GM23338 (cell line): ENCODE measurements at regions not wholly inside any gene's neighbourhood (a gene's known extent, or its start where the extent isn't known, plus 50 kb on each side); places are given as distances from the start of the nearest gene placed in this dataset.

Source experiments
- ATAC-seq: fragments of 200-7000 bp; cut with Tn5 transposase; 3 replicates; pipeline ENCODE4 v1.9.1; 2020
- DNase-seq: peaks from one replicate; pipeline ENCODE4 v3.0.0-alpha.2; 2015; ENCODE audit warnings: low spot score
- H2AFZ ChIP-seq: fragments of 200-600 bp; sonication (generic); 2 replicates; pipeline ENCODE4 v1.8.0; 2016; ENCODE audit warnings: antibody characterized with exemption, mild to moderate bottlenecking, moderate library complexity
- H3F3A ChIP-seq: fragments of 200-600 bp; sonication (generic); replicated peaks from 2 replicates; pipeline ENCODE4 v1.8.0; 2017; ENCODE audit warnings: antibody characterized with exemption, mixed run types, low read depth
- H3K27ac ChIP-seq: fragments of 200-600 bp; sonication (generic); 2 replicates; pipeline ENCODE4 v1.6.1; 2016; ENCODE audit warnings: low read depth
- H3K27me3 ChIP-seq: fragments of 200-600 bp; sonication (generic); 2 replicates; pipeline ENCODE4 v1.8.0; 2016; ENCODE audit warnings: mild to moderate bottlenecking, mixed run types, moderate library complexity; ENCODE audit not compliant: insufficient read depth
- H3K36me3 ChIP-seq: fragments of 200-600 bp; sonication (generic); 2 replicates; pipeline ENCODE4 v1.8.0; 2016; ENCODE audit warnings: mild to moderate bottlenecking; ENCODE audit not compliant: insufficient read depth
- H3K4me1 ChIP-seq: fragments of 200-600 bp; sonication (generic); 2 replicates; pipeline ENCODE4 v1.8.0; 2016; ENCODE audit warnings: mild to moderate bottlenecking, moderate library complexity; ENCODE audit not compliant: insufficient read depth
- H3K4me2 ChIP-seq: fragments of 200-600 bp; sonication (generic); 2 replicates; pipeline ENCODE4 v1.7.1; 2017; ENCODE audit warnings: mixed run types
- H3K4me3 ChIP-seq: fragments of 200-600 bp; sonication (generic); 2 replicates; pipeline ENCODE4 v1.6.1; 2016; ENCODE audit warnings: mixed run types
- H3K79me2 ChIP-seq: fragments of 200-600 bp; sonication (generic); replicated peaks from 2 replicates; pipeline ENCODE4 v1.8.0; 2017; ENCODE audit warnings: mild to moderate bottlenecking; ENCODE audit not compliant: insufficient read depth
- H3K9me2 ChIP-seq: fragments of 200-600 bp; sonication (generic); 2 replicates; pipeline ENCODE4 v1.8.0; 2017; ENCODE audit not compliant: insufficient read depth
- H4K20me1 ChIP-seq: fragments of 200-600 bp; sonication (generic); replicated peaks from 2 replicates; pipeline ENCODE4 v1.8.0; 2017; ENCODE audit warnings: mild to moderate bottlenecking; ENCODE audit not compliant: insufficient read depth
- H3K27ac Mint-ChIP-seq: 2 replicates; pipeline ENCODE4 v1.8.0; 2020; ENCODE audit warnings: inconsistent platforms, mild to moderate bottlenecking, moderate library complexity, mixed read lengths
- H3K27me3 Mint-ChIP-seq: 3 replicates; pipeline ENCODE4 v1.8.0; 2022; ENCODE audit warnings: low read depth, mild to moderate bottlenecking, moderate library complexity, mixed read lengths, inconsistent platforms; ENCODE audit not compliant: insufficient read depth, poor library complexity
- H3K36me3 Mint-ChIP-seq: 3 replicates; pipeline ENCODE4 v1.8.0; 2021; ENCODE audit warnings: low read depth, mild to moderate bottlenecking, inconsistent platforms, moderate library complexity, mixed read lengths
- H3K4me1 Mint-ChIP-seq: 3 replicates; pipeline ENCODE4 v1.8.0; 2020; ENCODE audit warnings: mild to moderate bottlenecking, inconsistent platforms, mixed read lengths
- H3K4me3 Mint-ChIP-seq: 3 replicates; pipeline ENCODE4 v1.8.0; 2021; ENCODE audit warnings: moderate library complexity, mild to moderate bottlenecking, inconsistent platforms, mixed read lengths
- H3K9me3 Mint-ChIP-seq: 3 replicates; pipeline ENCODE4 v1.8.0; 2020; ENCODE audit warnings: moderate library complexity, mild to moderate bottlenecking, inconsistent platforms, mixed read lengths
- CREB1 ChIP-seq: fragments of 250-450 bp; sonication (Bioruptor Pico); IDR thresholded peaks from 2 replicates; pipeline ENCODE4 v1.5.0; 2020; ENCODE audit warnings: low read depth, mild to moderate bottlenecking, moderate library complexity
- CTCF ChIP-seq, 2 experiments: fragments of 200-600 bp in 1 of 2; sonication (generic) in 1 of 2; conservative IDR thresholded peaks; 2 replicates each; pipeline versions ENCODE4 v1.5.1 to v1.6.1; 2016 to 2017; ENCODE audit warnings: antibody characterized with exemption in 2 of 2, low read depth in 2 of 2, mild to moderate bottlenecking in 2 of 2, moderate library complexity in 1 of 2
- ETS1 ChIP-seq: IDR thresholded peaks from 2 replicates; pipeline ENCODE4 v1.6.1; 2016; ENCODE audit warnings: antibody characterized with exemption
- EZH2 ChIP-seq: fragments of 200-600 bp; sonication (generic); IDR thresholded peaks from one replicate; pipeline ENCODE4 v1.8.0; 2017; ENCODE audit warnings: antibody characterized with exemption, mild to moderate bottlenecking, low read depth; ENCODE audit not compliant: unreplicated experiment
- EZH2phosphoT487 ChIP-seq: fragments of 200-600 bp; sonication (generic); IDR thresholded peaks from one replicate; pipeline ENCODE4 v1.8.1; 2018; ENCODE audit warnings: antibody characterized with exemption; ENCODE audit not compliant: unreplicated experiment
- JUNB ChIP-seq: IDR thresholded peaks from one replicate; pipeline ENCODE4 v1.6.1; 2016; ENCODE audit warnings: antibody characterized with exemption; ENCODE audit not compliant: unreplicated experiment
- NANOG ChIP-seq: IDR thresholded peaks from 2 replicates; pipeline ENCODE4 v1.6.1; 2016; ENCODE audit warnings: antibody characterized with exemption, borderline replicate concordance
- POLR2AphosphoS5 ChIP-seq: IDR thresholded peaks from 2 replicates; pipeline ENCODE4 v1.6.1; 2016; ENCODE audit warnings: antibody characterized with exemption, low read depth
- REST ChIP-seq: IDR thresholded peaks from one replicate; pipeline ENCODE4 v1.6.1; 2018; ENCODE audit warnings: antibody characterized with exemption; ENCODE audit not compliant: unreplicated experiment
- STAT1 ChIP-seq: IDR thresholded peaks from one replicate; pipeline ENCODE4 v1.6.1; 2016; ENCODE audit warnings: antibody characterized with exemption; ENCODE audit not compliant: unreplicated experiment
- ZNF114 ChIP-seq: fragments of 250-450 bp; sonication (Bioruptor Pico); IDR thresholded peaks from 2 replicates; pipeline ENCODE4 v1.5.0; 2020; ENCODE audit warnings: mild to moderate bottlenecking, moderate library complexity
- ZNF331 ChIP-seq: fragments of 250-450 bp; sonication (Bioruptor Pico); IDR thresholded peaks from 2 replicates; pipeline ENCODE4 v1.5.0; 2020; ENCODE audit warnings: low read depth, mild to moderate bottlenecking, moderate library complexity
- ZNF462 ChIP-seq: fragments of 250-450 bp; sonication (Bioruptor Pico); IDR thresholded peaks from 2 replicates; pipeline ENCODE4 v1.5.0; 2020; ENCODE audit warnings: mild to moderate bottlenecking, moderate library complexity

GRCh38 chr11:80477178-80477577, 1036.3 kb upstream of the TENM4 start:
- peaks cover 20% of the 10 kb centered on the region for H3K4me1 Mint-ChIP-seq
- ATAC-seq (no peak), DNase-seq (no peak)
- no peaks in the 10 kb centered on the region for H4K20me1 ChIP-seq
- no peaks in the 10 kb centered on the region for H3K9me3 Mint-ChIP-seq
- H2AFZ ChIP-seq = no peak overlapping the region
- no peaks in the 10 kb centered on the region for H3K79me2 ChIP-seq
- peaks cover 26% of the 10 kb centered on the region for H3K4me1 ChIP-seq
- H3K27me3 Mint-ChIP-seq = peaks cover 4% of the 10 kb centered on the region
- H3K27ac Mint-ChIP-seq = no peak overlapping the region
- H3K4me3 ChIP-seq = no peak overlapping the region
- no peak overlapping the region for H3K27ac ChIP-seq
- H3K27me3 ChIP-seq = no peaks in the 10 kb centered on the region
- H3K9me2 ChIP-seq = 0 out of 2 replicates have a peak, but pooled peaks cover 11% of the 10 kb centered on the region
- no peaks in the 10 kb centered on the region for H3F3A ChIP-seq
- H3K36me3 Mint-ChIP-seq = no peaks in the 10 kb centered on the region
- no peaks in the 10 kb centered on the region for H3K36me3 ChIP-seq
- H3K4me2 ChIP-seq = no peak overlapping the region
- H3K4me3 Mint-ChIP-seq = no peak overlapping the region
- TF ChIP-seq NANOG = no peak
- no peak for TF ChIP-seq ETS1
- no peak for TF ChIP-seq EZH2phosphoT487
- TF ChIP-seq POLR2AphosphoS5 = no peak
- no peak for TF ChIP-seq STAT1
- no peak for TF ChIP-seq CTCF (conservative IDR thresholded peaks at IDR 0.05; ENCODE audit: low read depth in 2 of 2)
- no peak for TF ChIP-seq EZH2
- TF ChIP-seq ZNF331 = no peak
- no peak for TF ChIP-seq REST
- TF ChIP-seq JUNB = no peak
- no peak for TF ChIP-seq ZNF462 (CRISPR knock-in tag)
- TF ChIP-seq ZNF114 (CRISPR knock-in tag) = no peak
- TF ChIP-seq CREB1 (CRISPR knock-in tag) = no peak
